HepG2 (cell line): ENCODE measurements at regions not wholly inside any gene's neighbourhood (a gene's known extent, or its start where the extent isn't known, plus 50 kb on each side); places are given as distances from the start of the nearest gene placed in this dataset.
A peak's percentile ranks its signal among the peaks of the same experiment; 100 is the strongest.

Experiments
- ATAC-seq: fragments of 200-7000 bp; cut with Tn5 transposase; 3 replicates; pipeline ENCODE4 v1.9.1; 2020; ENCODE audit warnings: mild to moderate bottlenecking, moderate library complexity
- BruUV-seq: library from RNA; stranded (reverse); fragments of 400-500 nt; replicated peaks from 2 replicates; lab custom pipeline; 2021; lab: Mats Ljungman, UMichigan
- CTCF ChIA-PET: fragments of 300-600 bp; formaldehyde crosslinking; extraction: SDS; loops from one replicate; lab custom pipeline; 2021; ENCODE audit warnings: low total read pairs, inconsistent platforms, low intra/inter-chr PET ratio; lab: Yijun Ruan, JAX
- POLR2A ChIA-PET: fragments of 350-600 bp; sonication (Branson Sonifier 250); formaldehyde crosslinking; loops from one replicate; lab custom pipeline; 2020; ENCODE audit warnings: antibody characterized with exemption, inconsistent platforms; lab: Yijun Ruan, JAX
- DNase-seq: peaks from one replicate; pipeline ENCODE4 v3.0.0-alpha.2; 2015; ENCODE audit warnings: low spot score
- FAIRE-seq: peaks from 3 replicates; lab custom pipeline; 2011; peaks lifted over from hg19 to GRCh38; lab: Jason Lieb, UNC
- H2AFZ ChIP-seq: one replicate; pipeline ENCODE4 v1.6.1; 2011; ENCODE audit warnings: low read length, inconsistent platforms
- H3K27ac ChIP-seq: fragments of 300-600 bp; 3 replicates; pipeline ENCODE4 v1.8.0; 2011; ENCODE audit warnings: mixed run types, mild to moderate bottlenecking, mixed read lengths, low read length, inconsistent platforms; ENCODE audit not compliant: insufficient read depth; ENCODE audit errors: extremely low read length
- H3K27me3 ChIP-seq, 2 experiments: fragments of 200-600 bp in 1 of 2; 2 replicates in 1 of 2; 3 replicates in 1 of 2; pipeline versions ENCODE4 v1.6.0 to v1.8.0; 2011; ENCODE audit warnings: low read length in 2 of 2, mild to moderate bottlenecking in 2 of 2, moderate library complexity in 2 of 2, inconsistent platforms in 1 of 2; ENCODE audit not compliant: insufficient read depth in 2 of 2, control insufficient read depth in 1 of 2
- H3K36me3 ChIP-seq, 2 experiments: fragments of 200-600 bp in 1 of 2; replicated peaks in 1 of 2; 2 replicates in 1 of 2; 3 replicates in 1 of 2; pipeline versions ENCODE4 v1.5.1 to v1.8.0; 2011; ENCODE audit warnings: low read length in 2 of 2, inconsistent platforms in 1 of 2; ENCODE audit not compliant: insufficient read depth in 2 of 2, control insufficient read depth in 1 of 2
- H3K4me1 ChIP-seq: 2 replicates; pipeline ENCODE4 v1.5.1; 2012; ENCODE audit warnings: low read length, inconsistent platforms; ENCODE audit not compliant: insufficient read depth
- H3K4me2 ChIP-seq: 2 replicates; pipeline ENCODE4 v1.6.0; 2011; ENCODE audit warnings: low read depth, low read length, inconsistent platforms
- H3K4me3 ChIP-seq, 3 experiments: fragments of 200-600 bp in 1 of 3; sonication (generic), shearing (Covaris generic) in 1 of 3; replicated peaks in 1 of 3; 2 replicates each; pipeline ENCODE4 v1.5.1; 2011 to 2016; ENCODE audit warnings: low read length in 3 of 3, inconsistent platforms in 2 of 3, low read depth in 2 of 3, mild to moderate bottlenecking in 2 of 3, control low read depth in 1 of 3, mixed read lengths in 1 of 3; ENCODE audit not compliant: insufficient read depth in 1 of 3
- H3K79me2 ChIP-seq: one replicate; pipeline ENCODE4 v1.6.1; 2011; ENCODE audit warnings: low read length, inconsistent platforms; ENCODE audit not compliant: insufficient read depth
- H3K9ac ChIP-seq: 2 replicates; pipeline ENCODE4 v1.6.0; 2011; ENCODE audit warnings: mild to moderate bottlenecking, low read depth, low read length, inconsistent platforms; ENCODE audit not compliant: insufficient read depth
- H3K9me3 ChIP-seq: 2 replicates; pipeline ENCODE4 v1.5.1; 2012; ENCODE audit warnings: mild to moderate bottlenecking, low read length
- H4K20me1 ChIP-seq: 2 replicates; pipeline ENCODE4 v1.6.0; 2011; ENCODE audit warnings: inconsistent platforms, mild to moderate bottlenecking, low read length, moderate library complexity; ENCODE audit not compliant: insufficient read depth
- ERF ChIP-seq: IDR thresholded peaks from 2 replicates; pipeline ENCODE4 v1.6.1; 2018; ENCODE audit warnings: missing biosample characterization, missing genetic modification reagents
- ETV6 ChIP-seq: sonication (generic); formaldehyde crosslinking; conservative IDR thresholded peaks from 2 replicates; pipeline ENCODE4 v1.4.0; 2020; ENCODE audit warnings: missing genetic modification reagents
- HDAC2 ChIP-seq: sonication (generic); formaldehyde crosslinking; IDR thresholded peaks from 2 replicates; pipeline ENCODE4 v1.4.0; 2020; ENCODE audit warnings: missing genetic modification reagents
- IKZF1 ChIP-seq: fragments of 450-650 bp; IDR thresholded peaks from 2 replicates; pipeline ENCODE4 v1.7.1; 2016
- IKZF5 ChIP-seq: IDR thresholded peaks from 2 replicates; pipeline ENCODE4 v1.6.1; 2018; ENCODE audit warnings: missing genetic modification reagents, mild to moderate bottlenecking, missing compliant biosample characterization
- IRX3 ChIP-seq: sonication (generic); formaldehyde crosslinking; IDR thresholded peaks from 2 replicates; pipeline ENCODE4 v1.8.1; 2023; ENCODE audit warnings: mild to moderate bottlenecking, low read depth, missing genetic modification reagents, borderline replicate concordance
- KDM2A ChIP-seq: sonication (generic); formaldehyde crosslinking; IDR thresholded peaks from 2 replicates; pipeline ENCODE4 v1.4.0; 2020; ENCODE audit warnings: low read depth, missing genetic modification reagents, borderline replicate concordance
- MAFG ChIP-seq: sonication (generic); formaldehyde crosslinking; IDR thresholded peaks from 2 replicates; pipeline ENCODE4 v1.5.1; 2020; ENCODE audit warnings: mild to moderate bottlenecking, missing genetic modification reagents
- TCF12 ChIP-seq, 2 experiments: fragments of 450-650 bp in 1 of 2; sonication (generic) in 1 of 2; formaldehyde crosslinking in 1 of 2; IDR thresholded peaks; 2 replicates each; pipeline versions ENCODE4 v1.6.1 to v1.8.0; 2017 to 2022; ENCODE audit warnings: antibody characterized with exemption in 1 of 2, mild to moderate bottlenecking in 1 of 2, missing genetic modification reagents in 1 of 2, moderate library complexity in 1 of 2
- ZBTB2 ChIP-seq: sonication (generic); formaldehyde crosslinking; IDR thresholded peaks from 2 replicates; pipeline ENCODE4 v1.8.0; 2022; ENCODE audit warnings: low read depth, missing genetic modification reagents
- ZKSCAN1 ChIP-seq: fragments of 150-350 bp; IDR thresholded peaks from 2 replicates; pipeline ENCODE4 v1.6.1; 2014; ENCODE audit warnings: low read length
- ZNF101 ChIP-seq: sonication (generic); formaldehyde crosslinking; IDR thresholded peaks from 2 replicates; pipeline ENCODE4 v1.4.0; 2020; ENCODE audit warnings: mild to moderate bottlenecking, low read depth, missing genetic modification reagents, borderline replicate concordance
- ZNF263 ChIP-seq: sonication (generic); formaldehyde crosslinking; IDR thresholded peaks from 2 replicates; pipeline ENCODE4 v1.4.0; 2020; ENCODE audit warnings: missing genetic modification reagents
- ZNF326 ChIP-seq: sonication (generic); formaldehyde crosslinking; IDR thresholded peaks from 2 replicates; pipeline ENCODE4 v1.4.0; 2020; ENCODE audit warnings: missing genetic modification reagents, borderline replicate concordance
- ZNF512 ChIP-seq: sonication (generic); formaldehyde crosslinking; IDR thresholded peaks from 2 replicates; pipeline ENCODE4 v1.4.0; 2020; ENCODE audit warnings: mild to moderate bottlenecking, missing genetic modification reagents
- ZNF543 ChIP-seq: sonication (generic); formaldehyde crosslinking; IDR thresholded peaks from 2 replicates; pipeline ENCODE4 v1.4.0; 2020; ENCODE audit warnings: mild to moderate bottlenecking, missing genetic modification reagents
- ZNF552 ChIP-seq: sonication (generic); formaldehyde crosslinking; IDR thresholded peaks from 2 replicates; pipeline ENCODE4 v1.9.0; 2022; ENCODE audit warnings: missing genetic modification reagents, mild to moderate bottlenecking, borderline replicate concordance
- ZNF691 ChIP-seq: sonication (generic); formaldehyde crosslinking; IDR thresholded peaks from 2 replicates; pipeline ENCODE4 v1.4.0; 2020; ENCODE audit warnings: missing genetic modification reagents, low read depth, mild to moderate bottlenecking, borderline replicate concordance
- ZNF740 ChIP-seq: sonication (generic); formaldehyde crosslinking; IDR thresholded peaks from 2 replicates; pipeline ENCODE4 v1.4.0; 2020; ENCODE audit warnings: missing genetic modification reagents
- WGBS: methylation state at CpG from one replicate; pipeline ENCODE4 v1.1.6; 2017; ENCODE audit warnings: low lambda C conversion rate; 5-methylcytosine and 5-hydroxymethylcytosine counted together
- in situ Hi-C: cut with HindIII; loops from 2 replicates; pipeline ENCODE4 v1.10.0; 2017; ENCODE audit warnings: low pct_unique_long_range_greater_than_20kb; ENCODE audit not compliant: extremely low pct_ligation_motif_present
- intact Hi-C: fragments of 100-400 bp; cut with micrococcal nuclease; formaldehyde crosslinking; loops from one replicate; pipeline ENCODE4 v1.10.0; 2022; ENCODE audit not compliant: unreplicated experiment

GRCh38 chr15:66619152-66619903, 53.5 kb upstream of the LCTL start:
- H3K9ac ChIP-seq = no peak overlapping the region
- no peak overlapping the region for H3K4me3 ChIP-seq
- H3K4me2 ChIP-seq = 0 out of 2 replicates have a peak overlapping the region, but pooled peaks have one; percentile 8
- FAIRE-seq (peak; percentile 44), DNase-seq (peak; percentile 52), ATAC-seq (peak; percentile 84)
- H3K4me1 ChIP-seq = peaks cover 38% of the 10 kb centered on the region
- ChIA-PET POLR2A (no interaction called here), CTCF (interaction anchor here (0.7 to 2.2 kb wide), 5 partner anchors 79 to 244 kb away, joined by 3 to 13 read pairs (median 8); no protein-coding TSS in a partner anchor)
- no peaks in the 10 kb centered on the region for H3K36me3 ChIP-seq
- no peak overlapping the region for H3K27ac ChIP-seq
- in situ Hi-C loops (loop anchor here (5.0 kb wide), 1 partner anchor 83 kb away; the partner anchor contains the start of gene SMAD6), intact Hi-C loops (loop anchor here (1.0 to 5.0 kb wide), 2 partner anchors 79 to 153 kb away; no protein-coding TSS in a partner anchor)
- H2AFZ ChIP-seq = no peak overlapping the region
- no peaks in the 10 kb centered on the region for H3K9me3 ChIP-seq
- H3K79me2 ChIP-seq = no peaks in the 10 kb centered on the region
- BruUV-seq = no TSS peak
- peaks cover 0 to 4% of the 10 kb centered on the region in 2 experiments; a peak in 2 of 5 replicates for H3K27me3 ChIP-seq
- WGBS = 73% methylated on average over 3 of the region's 17 CpGs
- no peaks in the 10 kb centered on the region for H4K20me1 ChIP-seq
- TF ChIP-seq IKZF5 (CRISPR knock-in tag) (0 out of 2 replicates have a peak, but pooled peaks have one; percentile 21), ZNF543 (CRISPR knock-in tag) (no peak), ZNF552 (CRISPR knock-in tag) (no peak), HDAC2 (CRISPR knock-in tag) (no peak), ZNF512 (no peak), ZKSCAN1 (no peak), TCF12 (IDR thresholded peaks at IDR 0.05) (no peak), TCF12 (CRISPR knock-in tag; IDR thresholded peaks at IDR 0.05) (no peak), IKZF1 (no peak), KDM2A (CRISPR knock-in tag) (peak; percentile 33; the same call in 1 of the 2 replicates), ZNF691 (CRISPR knock-in tag) (no peak), MAFG (CRISPR knock-in tag) (no peak), ETV6 (CRISPR knock-in tag) (no peak), ZNF101 (CRISPR knock-in tag) (no peak), ZNF263 (CRISPR knock-in tag) (no peak), ZNF326 (CRISPR knock-in tag) (no peak), ZBTB2 (CRISPR knock-in tag) (no peak), IRX3 (CRISPR knock-in tag) (no peak), ERF (0 out of 2 replicates have a peak, but pooled peaks have one; percentile 48), ZNF740 (CRISPR knock-in tag) (no peak)
